ENCODE measurements at regions not wholly inside any gene's neighbourhood (a gene's known extent, or its start where the extent isn't known, plus 50 kb on each side); places are given as distances from the start of the nearest gene placed in this dataset.

DNA sequence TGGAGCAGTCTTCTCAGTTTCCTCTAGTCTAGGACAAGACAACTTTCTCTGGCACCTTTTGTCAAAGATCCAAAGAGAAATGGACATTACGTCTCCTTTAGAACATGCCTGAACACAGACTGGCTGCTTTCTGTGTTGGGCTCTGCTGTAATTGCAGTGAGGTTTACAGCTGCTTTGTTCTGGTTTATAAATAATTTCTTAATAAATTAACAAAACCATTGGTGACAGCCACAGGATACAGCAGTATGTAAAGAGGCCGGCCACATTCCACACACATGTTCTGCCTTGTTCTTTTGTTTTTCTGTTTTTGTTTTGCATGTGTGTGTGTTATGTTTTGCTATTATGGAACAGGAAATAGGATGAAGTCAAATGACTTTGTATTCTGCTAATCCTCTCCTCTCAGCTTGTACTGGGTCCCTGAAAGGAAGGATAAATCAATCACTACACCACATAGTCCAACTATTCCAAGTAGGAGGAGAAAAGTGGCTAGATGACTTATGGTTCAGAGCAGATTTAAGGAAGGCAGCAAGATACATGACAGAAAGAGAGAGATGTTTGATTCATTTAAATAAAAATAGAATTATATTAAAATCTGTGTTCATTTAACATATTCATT is 161.5 kb upstream of the ESRRG start:
- no peak for DNase-seq (ENCODE audit: low read depth)

- no peak for DNase-seq (ENCODE audit: low read depth)
These were observed 160.3 kb upstream of the ESRRG start for GRCh38 chr1:216883518-216883917.

GRCh38 chr1:216881695-216882094 is 158.5 kb upstream of the ESRRG start:
- DNase-seq (ENCODE audit: low read depth): no peak

DNA sequence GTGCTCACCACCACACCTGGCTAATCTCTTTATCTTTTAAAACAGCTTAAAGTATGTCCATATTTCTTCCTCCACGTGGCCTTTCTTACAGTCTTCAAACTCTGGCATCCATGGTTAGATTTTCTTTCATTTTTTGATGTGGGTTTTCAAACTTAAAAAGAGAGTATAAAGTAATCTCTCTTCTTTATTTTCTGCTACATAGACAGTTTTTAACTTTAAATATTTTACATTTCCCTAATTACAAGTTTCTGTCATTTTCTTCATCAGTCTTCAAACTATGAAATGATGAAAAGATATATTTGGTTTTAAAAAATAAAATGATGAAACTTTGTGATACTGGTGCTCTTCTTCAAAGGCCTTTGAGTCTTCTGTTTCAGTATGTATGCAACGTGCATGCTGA is 143.5 kb upstream of the ESRRG start:
- no peak for DNase-seq (ENCODE audit: low read depth)

DNA sequence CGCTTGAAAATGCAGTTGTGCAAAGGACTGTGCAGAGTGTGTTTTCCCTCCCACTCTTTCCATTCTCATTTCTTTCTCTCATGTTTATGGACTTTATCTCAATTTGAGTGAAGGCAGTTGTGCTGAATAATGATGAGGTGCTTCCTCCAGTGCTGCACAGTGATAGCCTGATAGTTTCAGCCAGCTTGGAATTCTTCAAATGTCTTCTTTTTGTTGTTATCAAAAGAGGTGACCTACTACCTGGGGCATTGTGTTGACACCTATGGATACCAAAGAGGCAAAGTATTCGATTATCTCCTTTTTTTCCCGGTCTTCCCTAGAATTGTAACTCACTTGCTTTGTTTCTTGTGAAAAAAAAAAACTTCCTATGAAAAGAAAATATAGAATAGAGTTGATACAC is 132.6 kb upstream of the ESRRG start:
- no peak for DNase-seq (ENCODE audit: low read depth)

DNA sequence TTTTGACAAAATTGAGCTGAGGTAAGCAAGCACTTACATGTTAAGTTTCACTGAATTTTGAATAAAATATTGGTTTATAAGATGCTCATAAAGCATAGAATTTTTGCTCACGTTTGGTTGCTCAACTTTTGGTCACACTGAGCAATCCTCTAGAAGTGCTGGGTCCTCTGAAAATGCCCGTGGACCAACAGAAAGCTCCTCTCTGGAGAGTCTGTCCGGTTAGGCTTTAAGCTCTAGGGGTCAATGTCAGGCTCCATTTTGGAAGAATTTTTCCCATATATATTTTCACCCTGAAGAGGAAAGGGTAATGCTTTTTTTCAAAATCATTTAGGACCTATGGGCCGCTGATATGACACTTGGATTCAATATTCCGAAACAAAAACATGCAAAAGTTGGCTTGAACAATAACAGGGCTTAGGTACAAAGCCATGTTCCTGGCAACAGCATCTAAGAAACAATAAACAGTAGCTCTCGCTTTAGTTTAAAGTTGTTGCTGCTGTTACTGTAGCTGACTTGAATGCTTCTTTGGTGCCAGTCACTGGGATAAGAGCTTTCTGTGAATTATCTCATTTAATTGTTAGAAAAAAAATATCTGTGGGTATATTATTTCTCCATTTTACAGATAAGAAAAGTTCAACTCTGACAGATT is 131.7 kb upstream of the ESRRG start:
- no peak for DNase-seq (ENCODE audit: low read depth)

- DNase-seq (ENCODE audit: low read depth): no peak
These were observed 127.8 kb upstream of the ESRRG start for GRCh38 chr1:216851073-216851472.

- DNase-seq (ENCODE audit: low read depth): no peak
These were observed 125.9 kb upstream of the ESRRG start for GRCh38 chr1:216849146-216849545.

- peak; percentile 38 for DNase-seq (ENCODE audit: low read depth)
These were observed 124.3 kb upstream of the ESRRG start for GRCh38 chr1:216847397-216848036.

- no peak for DNase-seq (ENCODE audit: low read depth)
These were observed 123.1 kb upstream of the ESRRG start for GRCh38 chr1:216846339-216846738.

DNA sequence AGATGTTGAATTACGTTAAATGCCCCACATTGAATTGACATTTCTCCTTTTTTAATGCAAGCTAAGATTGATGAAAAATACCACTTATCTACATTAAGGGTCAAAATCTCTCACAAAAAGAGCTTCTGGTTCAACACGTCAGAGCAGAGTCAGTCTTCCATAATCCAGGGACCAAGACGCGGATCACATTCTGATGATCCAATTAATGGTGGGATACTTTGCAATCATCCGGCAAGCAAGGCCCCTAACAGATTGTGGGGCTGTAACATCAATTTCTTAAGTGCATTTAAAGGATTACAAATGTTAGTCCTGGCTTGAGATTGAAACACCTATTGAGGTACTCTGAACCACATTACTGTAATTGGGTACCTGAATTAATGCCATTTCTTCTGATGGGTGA is 120.2 kb upstream of the ESRRG start:
- no peak for DNase-seq (ENCODE audit: low read depth)

GRCh38 chr1:216841165-216841564 is 117.9 kb upstream of the ESRRG start:
- no peak for DNase-seq (ENCODE audit: low read depth)

DNA sequence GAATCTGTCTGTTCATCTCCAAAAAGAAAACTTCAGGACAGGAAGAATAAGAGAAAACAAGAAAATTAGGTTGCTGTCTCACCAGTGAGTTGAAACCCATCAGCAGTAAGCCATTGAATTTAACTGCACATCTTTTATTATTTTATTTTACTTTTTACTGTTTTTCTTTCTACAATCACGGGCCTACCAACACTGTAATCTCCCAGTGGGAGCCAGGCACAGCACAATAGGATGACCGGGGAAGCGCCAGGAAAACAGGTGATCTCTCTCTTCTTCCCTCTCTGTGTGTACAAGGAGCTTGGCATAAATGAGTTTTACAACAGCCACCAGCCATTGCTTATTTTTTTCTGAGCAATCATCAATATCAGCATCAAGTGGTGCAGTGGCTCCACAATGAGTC is 113.1 kb upstream of the ESRRG start:
- DNase-seq (ENCODE audit: low read depth): no peak

GRCh38 chr1:216833509-216833908 is 110.3 kb upstream of the ESRRG start:
- no peak for DNase-seq (ENCODE audit: low read depth)

DNA sequence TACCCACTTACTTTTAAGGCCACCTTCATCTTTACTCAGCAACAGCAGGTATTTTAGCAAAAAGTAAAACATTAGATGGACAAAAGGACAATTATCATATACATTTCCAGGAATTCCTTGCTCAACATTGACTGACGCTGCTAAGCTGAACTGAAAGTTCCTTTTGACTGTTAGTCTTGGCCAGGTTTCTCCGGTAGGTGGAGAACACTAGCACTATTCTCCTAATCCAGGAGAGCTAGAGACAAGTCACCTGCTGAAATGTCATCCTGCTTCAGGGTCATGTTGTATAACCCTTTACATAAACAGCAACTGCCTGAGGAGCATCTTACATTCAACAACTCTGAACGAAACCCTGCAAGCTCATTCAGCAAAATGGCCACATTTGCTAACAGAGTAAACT is 109.0 kb upstream of the ESRRG start:
- no peak for DNase-seq (ENCODE audit: low read depth)

DNA sequence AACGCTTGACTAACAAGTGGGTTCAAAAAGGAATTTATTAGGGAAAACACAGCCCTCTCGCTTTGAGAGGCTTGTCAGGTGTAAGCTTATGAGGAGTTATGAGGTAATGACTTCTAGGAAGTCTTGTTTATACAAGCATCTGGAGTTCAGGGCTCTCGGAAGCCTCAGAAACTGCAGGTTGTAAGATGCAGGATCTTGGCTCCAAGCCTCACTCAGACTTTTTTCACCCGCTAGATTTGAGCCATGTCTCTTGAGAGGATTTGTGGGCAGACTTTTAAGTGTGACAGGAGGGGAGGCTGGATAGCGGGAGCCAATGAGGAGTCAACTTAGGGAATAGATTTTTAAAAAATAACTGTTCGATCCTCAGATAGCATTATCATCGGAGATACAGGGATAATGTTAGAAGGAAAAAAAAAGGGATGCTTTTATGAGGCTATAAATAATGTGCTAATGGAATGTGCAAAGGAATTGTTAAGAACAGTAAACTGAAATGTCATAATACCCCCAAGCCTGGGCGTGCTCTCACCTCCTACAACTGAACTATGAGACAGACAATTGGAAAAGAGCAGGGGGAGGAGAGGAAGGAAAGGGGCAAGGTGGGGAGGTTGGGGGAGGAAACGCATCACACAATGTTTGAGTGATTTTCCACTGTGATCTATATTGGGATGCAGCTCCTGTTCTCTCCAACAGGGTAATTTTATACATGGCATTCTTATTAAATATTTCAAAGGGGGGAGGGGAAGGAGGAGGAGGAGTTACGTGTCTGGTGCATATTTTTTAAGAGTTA is 107.4 kb upstream of the ESRRG start:
- no peak for DNase-seq (ENCODE audit: low read depth)

- no peak for DNase-seq (ENCODE audit: low read depth)
These were observed 104.0 kb upstream of the ESRRG start for GRCh38 chr1:216827251-216827650.

GRCh38 chr1:216826646-216827045 is 103.4 kb upstream of the ESRRG start:
- DNase-seq (ENCODE audit: low read depth): no peak

GRCh38 chr1:216826214-216826613 is 103.0 kb upstream of the ESRRG start:
- no peak for DNase-seq (ENCODE audit: low read depth)

DNA sequence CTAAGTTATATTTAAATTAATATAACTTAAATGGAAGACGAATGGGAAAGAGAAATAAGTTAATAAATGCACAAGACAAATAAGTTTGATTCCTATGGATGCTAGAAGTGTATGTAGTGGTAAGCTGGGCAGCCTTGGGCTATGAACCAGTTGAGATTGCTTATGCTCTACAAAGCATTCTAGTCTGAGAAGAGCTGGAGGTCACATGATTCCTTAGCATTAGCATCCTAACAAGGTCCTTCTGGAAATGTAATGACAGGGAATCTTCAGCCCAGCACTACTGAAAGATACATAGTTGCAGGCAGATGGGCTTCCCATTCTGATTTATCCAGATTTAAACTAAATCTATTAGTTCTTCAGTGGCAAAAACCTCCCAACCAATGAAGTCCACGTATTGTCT is 102.3 kb upstream of the ESRRG start:
- no peak for DNase-seq (ENCODE audit: low read depth)

- DNase-seq (ENCODE audit: low read depth): no peak
These were observed 101.3 kb upstream of the ESRRG start for GRCh38 chr1:216824511-216824910.

- DNase-seq (ENCODE audit: low read depth): no peak
These were observed 100.5 kb upstream of the ESRRG start for GRCh38 chr1:216823731-216824130.

- no peak for DNase-seq (ENCODE audit: low read depth)
These were observed 99.3 kb upstream of the ESRRG start for GRCh38 chr1:216822480-216822879.

All from LHCN-M2 (cell line).